Breast epithelium (tissue), 4 donors: ENCODE measurements at regions not wholly inside any gene's neighbourhood (a gene's known extent, or its start where the extent isn't known, plus 50 kb on each side); places are given as distances from the start of the nearest gene placed in this dataset.
A peak's percentile ranks its signal among the peaks of the same experiment; 100 is the strongest.

ENCODE experiments used
- DNase-seq, 2 donors: peaks; one replicate each; pipeline ENCODE4 v3.0.0-alpha.2; 2019; ENCODE audit warnings: low spot score in 2 of 2
- H3K27ac ChIP-seq, 2 donors: fragments of 200-600 bp; sonication (generic) in 1 of 2; one replicate each; pipeline ENCODE4 v1.5.1; 2016 to 2019; ENCODE audit warnings: mild to moderate bottlenecking in 1 of 2
- H3K27me3 ChIP-seq, 2 donors: fragments of 200-600 bp; sonication (generic) in 1 of 2; one replicate each; pipeline versions ENCODE4 v1.5.1 to v1.6.0; 2017 to 2019; ENCODE audit warnings: control low read depth in 1 of 2, mild to moderate bottlenecking in 1 of 2
- H3K36me3 ChIP-seq: fragments of 200-600 bp; one replicate; pipeline ENCODE4 v1.5.1; 2019
- H3K4me1 ChIP-seq, 2 donors: fragments of 200-600 bp; sonication (generic); one replicate each; pipeline ENCODE4 v1.5.1; 2016 to 2019; ENCODE audit warnings: control low read depth in 1 of 2
- H3K4me3 ChIP-seq, 3 donors: fragments of 200-600 bp; sonication (generic); 1 replicate in 2 of 3; 2 replicates in 1 of 3; pipeline ENCODE4 v1.5.1; 2016 to 2019; ENCODE audit warnings: mild to moderate bottlenecking in 3 of 3, moderate library complexity in 2 of 3
- H3K9me3 ChIP-seq, 2 donors: fragments of 200-600 bp; sonication (generic) in 1 of 2; one replicate each; pipeline ENCODE4 v1.5.1; 2016 to 2019; ENCODE audit warnings: control low read depth in 1 of 2
- POLR2A ChIP-seq: fragments of 450-650 bp; IDR thresholded peaks from one replicate; pipeline ENCODE4 v1.6.1; 2016; ENCODE audit warnings: antibody characterized with exemption, mild to moderate bottlenecking, moderate library complexity
- POLR2AphosphoS5 ChIP-seq, 3 donors: sonication (generic); formaldehyde crosslinking; IDR thresholded peaks; one replicate each; pipeline ENCODE4 v1.6.1; 2017; ENCODE audit warnings: antibody characterized with exemption in 3 of 3
- intact Hi-C: fragments of 100-400 bp; cut with DNase I; formaldehyde crosslinking; loops from one replicate; pipeline ENCODE4 v1.15.1; 2023; ENCODE audit warnings: low total_unique reads
- TF ChIP-seq, protein P1 (sequence below), 3 donors: fragments of 450-650 bp; IDR thresholded peaks; one replicate each; pipeline ENCODE4 v1.5.1; 2016 to 2017; ENCODE audit warnings: antibody characterized with exemption in 3 of 3, mild to moderate bottlenecking in 3 of 3, moderate library complexity in 3 of 3

DNA sequence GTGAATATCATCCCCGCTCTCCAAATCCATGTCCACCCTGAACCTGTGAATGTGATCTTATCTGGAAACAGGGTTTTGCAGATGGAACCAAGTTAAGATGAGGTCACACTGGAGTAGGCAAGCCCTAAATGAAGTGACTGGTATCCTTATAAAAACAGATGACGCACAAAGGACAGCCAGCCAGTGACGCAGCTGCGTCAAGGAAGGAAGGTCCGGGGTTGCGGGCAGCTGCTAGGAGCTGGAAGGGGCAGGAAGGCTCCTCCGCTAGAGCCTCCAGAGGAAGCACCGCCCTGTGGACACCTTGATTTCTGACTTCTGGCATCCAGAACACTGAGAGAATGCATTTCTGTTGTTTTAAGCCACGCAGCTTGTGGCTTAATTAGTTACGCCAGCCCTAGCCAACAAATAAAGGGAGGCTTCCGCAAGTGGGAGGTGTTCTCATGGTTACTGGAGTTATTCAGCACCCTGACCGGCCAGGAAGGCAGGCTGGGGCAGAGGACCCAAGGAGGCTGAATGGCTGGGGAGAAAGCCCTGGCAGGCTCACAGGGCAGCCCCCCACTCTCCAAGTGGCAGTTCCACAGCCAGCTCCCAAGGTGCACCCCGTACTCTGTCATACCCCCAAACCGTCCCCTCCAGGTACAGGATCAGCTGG lies 127.6 kb upstream of the NCOR2 start:
- intact Hi-C loops: no loop called here
- Histone ChIP-seq H3K4me1 (peaks cover 4 to 8% of the 10 kb centered on the region in 2 donors), H3K27me3 (no peaks in the 10 kb centered on the region), H3K27ac (peak overlapping the region; percentile 85 to 87), H3K9me3 (peaks cover 11 to 12% of the 10 kb centered on the region in 2 donors), H3K4me3 (peak overlapping the region in 1 of 3 donors; percentile 48), H3K36me3 (no peaks in the 10 kb centered on the region)
- TF ChIP-seq, protein P1, sequence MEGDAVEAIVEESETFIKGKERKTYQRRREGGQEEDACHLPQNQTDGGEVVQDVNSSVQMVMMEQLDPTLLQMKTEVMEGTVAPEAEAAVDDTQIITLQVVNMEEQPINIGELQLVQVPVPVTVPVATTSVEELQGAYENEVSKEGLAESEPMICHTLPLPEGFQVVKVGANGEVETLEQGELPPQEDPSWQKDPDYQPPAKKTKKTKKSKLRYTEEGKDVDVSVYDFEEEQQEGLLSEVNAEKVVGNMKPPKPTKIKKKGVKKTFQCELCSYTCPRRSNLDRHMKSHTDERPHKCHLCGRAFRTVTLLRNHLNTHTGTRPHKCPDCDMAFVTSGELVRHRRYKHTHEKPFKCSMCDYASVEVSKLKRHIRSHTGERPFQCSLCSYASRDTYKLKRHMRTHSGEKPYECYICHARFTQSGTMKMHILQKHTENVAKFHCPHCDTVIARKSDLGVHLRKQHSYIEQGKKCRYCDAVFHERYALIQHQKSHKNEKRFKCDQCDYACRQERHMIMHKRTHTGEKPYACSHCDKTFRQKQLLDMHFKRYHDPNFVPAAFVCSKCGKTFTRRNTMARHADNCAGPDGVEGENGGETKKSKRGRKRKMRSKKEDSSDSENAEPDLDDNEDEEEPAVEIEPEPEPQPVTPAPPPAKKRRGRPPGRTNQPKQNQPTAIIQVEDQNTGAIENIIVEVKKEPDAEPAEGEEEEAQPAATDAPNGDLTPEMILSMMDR (IDR thresholded peaks at IDR 0.05): peak in 1 of 3 donors; percentile 21
- TF ChIP-seq POLR2AphosphoS5 (IDR thresholded peaks at IDR 0.05) (peak; percentile 43 to 64 (median 46)), POLR2A (no peak)
- peak in 1 of 2 donors; percentile 83 for DNase-seq

DNA sequence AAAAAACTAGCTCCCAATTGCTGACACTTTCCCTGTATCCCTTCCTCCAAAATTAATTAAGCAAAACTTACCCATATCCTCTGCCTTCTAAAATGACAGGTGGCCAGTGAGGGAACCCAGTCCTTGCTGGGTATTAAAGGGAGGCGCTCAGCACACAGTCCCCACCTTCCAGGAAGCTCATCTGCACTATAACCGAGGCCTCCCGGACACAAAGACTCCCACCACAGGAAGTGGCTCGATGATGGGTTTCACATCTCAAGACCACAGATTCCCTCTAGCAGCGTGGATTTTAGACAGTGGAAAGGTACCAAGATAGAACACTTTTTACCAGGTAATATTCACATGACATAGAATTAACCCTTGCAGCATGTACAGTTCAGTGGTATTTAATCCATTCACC lies 126.8 kb upstream of the NCOR2 start:
- TF ChIP-seq POLR2A (no peak), POLR2AphosphoS5 (IDR thresholded peaks at IDR 0.05) (no peak)
- TF ChIP-seq, protein P1 (IDR thresholded peaks at IDR 0.05): no peak
- no peak for DNase-seq
- Histone ChIP-seq H3K27ac (peak overlapping the region; percentile 85 to 87), H3K9me3 (peaks cover 11 to 12% of the 10 kb centered on the region in 2 donors), H3K27me3 (no peaks in the 10 kb centered on the region), H3K36me3 (no peaks in the 10 kb centered on the region), H3K4me3 (no peak overlapping the region), H3K4me1 (peaks cover 4 to 8% of the 10 kb centered on the region in 2 donors)
- intact Hi-C loops: no loop called here

DNA sequence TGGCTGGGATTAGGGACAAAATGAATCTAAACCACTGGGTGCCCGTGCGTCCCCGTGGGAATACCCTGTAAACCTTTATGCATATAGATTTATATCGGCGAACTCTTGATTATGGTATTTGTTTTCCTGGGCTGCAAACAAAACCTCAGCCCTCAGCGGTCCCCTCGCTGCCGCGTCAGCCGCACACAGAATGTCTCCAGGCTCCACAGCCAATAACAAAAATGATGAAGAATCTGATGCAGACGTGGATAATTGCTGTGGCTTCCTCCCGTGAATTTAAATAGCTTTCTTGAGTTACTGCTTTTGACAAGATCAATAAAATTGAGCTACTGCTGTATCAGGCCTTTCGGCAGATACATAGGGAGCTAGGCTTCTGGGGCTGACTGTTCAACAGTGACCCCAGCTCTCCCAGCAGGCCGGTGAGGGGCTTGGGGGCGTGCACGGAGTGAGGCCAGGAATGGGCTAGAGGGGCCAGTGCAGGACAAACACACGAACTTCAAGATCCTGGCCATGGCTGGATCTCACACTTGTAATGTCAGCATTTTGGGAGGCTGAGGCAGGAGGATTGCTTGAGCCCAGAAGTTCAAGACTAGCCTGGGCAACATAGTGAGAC lies 125.8 kb upstream of the NCOR2 start:
- Histone ChIP-seq H3K27ac (no peak overlapping the region), H3K4me1 (peaks cover 4 to 8% of the 10 kb centered on the region in 2 donors), H3K9me3 (peaks cover 11 to 12% of the 10 kb centered on the region in 2 donors), H3K27me3 (no peaks in the 10 kb centered on the region), H3K4me3 (no peak overlapping the region), H3K36me3 (no peaks in the 10 kb centered on the region)
- TF ChIP-seq, protein P1 (IDR thresholded peaks at IDR 0.05): no peak
- TF ChIP-seq POLR2AphosphoS5 (IDR thresholded peaks at IDR 0.05) (no peak), POLR2A (no peak)
- intact Hi-C loops: no loop called here
- DNase-seq: no peak

DNA sequence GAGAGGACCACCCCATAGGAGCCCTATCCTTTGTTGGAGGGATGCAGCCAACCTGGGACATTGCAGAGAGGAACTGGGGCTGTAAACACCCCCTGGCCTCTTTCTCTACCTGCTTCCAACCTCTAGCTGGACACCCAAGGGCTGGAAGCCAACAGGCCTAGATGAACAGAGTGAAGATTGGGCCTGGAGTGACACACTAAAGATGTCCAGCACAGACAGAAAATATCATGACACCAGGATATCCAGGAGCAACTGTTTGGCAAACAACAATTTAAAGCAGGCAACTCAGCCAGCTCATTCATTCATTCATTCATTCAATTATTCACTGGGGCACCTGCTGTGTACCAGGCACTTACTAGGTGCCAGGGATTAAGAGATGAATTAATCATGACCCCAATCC lies 125.0 kb upstream of the NCOR2 start:
- Histone ChIP-seq H3K4me3 (no peak overlapping the region), H3K4me1 (peaks cover 4 to 8% of the 10 kb centered on the region in 2 donors), H3K27me3 (no peaks in the 10 kb centered on the region), H3K9me3 (peaks cover 11 to 12% of the 10 kb centered on the region in 2 donors), H3K36me3 (no peaks in the 10 kb centered on the region), H3K27ac (no peak overlapping the region)
- intact Hi-C loops: no loop called here
- DNase-seq: no peak
- TF ChIP-seq POLR2AphosphoS5 (IDR thresholded peaks at IDR 0.05) (no peak), POLR2A (no peak)
- TF ChIP-seq, protein P1 (IDR thresholded peaks at IDR 0.05): no peak

DNA sequence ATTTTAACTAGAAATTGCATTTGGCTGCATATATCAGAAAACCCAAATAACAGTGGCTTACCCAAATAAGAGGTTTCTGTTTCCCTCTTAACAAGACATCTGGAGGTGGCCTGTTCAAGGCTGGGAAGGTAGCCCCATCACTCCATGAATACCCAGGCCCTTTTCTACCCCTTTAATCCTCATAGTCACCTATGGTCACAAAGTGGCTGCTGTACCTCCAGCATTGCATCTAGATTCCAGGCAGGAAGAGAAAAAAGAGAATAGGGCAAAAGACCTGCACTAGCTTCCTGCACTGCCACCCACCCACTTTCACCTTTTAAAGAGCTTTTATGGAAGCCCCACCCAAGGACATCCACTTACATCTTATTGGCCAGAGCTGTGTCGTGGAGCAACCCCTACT lies 124.0 kb upstream of the NCOR2 start:
- no peak for TF ChIP-seq POLR2AphosphoS5 (IDR thresholded peaks at IDR 0.05)
- intact Hi-C loops: no loop called here

More for the DNA sequence above, 124.0 kb upstream of the NCOR2 start:
- H3K27ac ChIP-seq: no peak overlapping the region
- H3K9me3 ChIP-seq: peaks cover 11 to 12% of the 10 kb centered on the region in 2 donors
- no peaks in the 10 kb centered on the region for H3K36me3 ChIP-seq
- no peak for DNase-seq
- no peaks in the 10 kb centered on the region for H3K27me3 ChIP-seq
- H3K4me1 ChIP-seq: peaks cover 4 to 8% of the 10 kb centered on the region in 2 donors
- H3K4me3 ChIP-seq: no peak overlapping the region
